ENCODE measurements at regions not wholly inside any gene's neighbourhood (a gene's known extent, or its start where the extent isn't known, plus 50 kb on each side); places are given as distances from the start of the nearest gene placed in this dataset.
"Not testable (repeated sequence)": the region's sequence is repeated elsewhere in the genome, so short reads cannot be mapped to it uniquely, and the experiment has no call there.

- DNase-seq: no peak
These were observed 117.2 kb upstream of the TRPC4 start for GRCh38 chr13:37986811-37987210.

- DNase-seq: no peak
These were observed 115.7 kb upstream of the TRPC4 start for GRCh38 chr13:37985281-37985680.

- DNase-seq: peak; percentile 2
These were observed 114.8 kb upstream of the TRPC4 start for GRCh38 chr13:37984357-37984756.

- DNase-seq: no peak
These were observed 112.4 kb upstream of the TRPC4 start for GRCh38 chr13:37981932-37982331.

- DNase-seq: no peak
These were observed 109.1 kb upstream of the TRPC4 start for GRCh38 chr13:37978680-37979079.

- DNase-seq: no peak
These were observed 99.0 kb upstream of the TRPC4 start for GRCh38 chr13:37968555-37968954.

- no peak for DNase-seq
These were observed 96.7 kb upstream of the TRPC4 start for GRCh38 chr13:37966266-37966665.

GRCh38 chr13:37960427-37960826, 90.9 kb upstream of the TRPC4 start:
- DNase-seq: no peak

- DNase-seq: no peak
These were observed 89.7 kb upstream of the TRPC4 start for GRCh38 chr13:37959284-37959683.

GRCh38 chr13:37956536-37956935, 87.0 kb upstream of the TRPC4 start:
- DNase-seq: no peak

- DNase-seq: not testable (repeated sequence)
These were observed 85.0 kb upstream of the TRPC4 start for GRCh38 chr13:37954597-37954996.

GRCh38 chr13:37954191-37954590, 84.6 kb upstream of the TRPC4 start:
- no peak for DNase-seq

- no peak for DNase-seq
These were observed 84.1 kb upstream of the TRPC4 start for GRCh38 chr13:37953696-37954095.

GRCh38 chr13:37950016-37950415, 80.4 kb upstream of the TRPC4 start:
- DNase-seq: no peak

- no peak for DNase-seq
These were observed 78.0 kb upstream of the TRPC4 start for GRCh38 chr13:37947419-37948140.

GRCh38 chr13:37945651-37946575, 76.3 kb upstream of the TRPC4 start:
- no peak for DNase-seq

GRCh38 chr13:37944869-37945442, 75.4 kb upstream of the TRPC4 start:
- DNase-seq: no peak

GRCh38 chr13:37944081-37944868, 74.7 kb upstream of the TRPC4 start:
- no peak for DNase-seq

- no peak for DNase-seq
These were observed 73.4 kb upstream of the TRPC4 start for GRCh38 chr13:37942929-37943328.

- no peak for DNase-seq
These were observed 65.0 kb upstream of the TRPC4 start for GRCh38 chr13:37934339-37935191.

- no peak for DNase-seq
These were observed 59.7 kb upstream of the TRPC4 start for GRCh38 chr13:37929308-37929707.

- no peak for DNase-seq
These were observed 58.0 kb upstream of the TRPC4 start for GRCh38 chr13:37927561-37927960.
